ENCODE measurements at regions not wholly inside any gene's neighbourhood (a gene's known extent, or its start where the extent isn't known, plus 50 kb on each side); places are given as distances from the start of the nearest gene placed in this dataset.
"Not testable (repeated sequence)": the region's sequence is repeated elsewhere in the genome, so short reads cannot be mapped to it uniquely, and the experiment has no call there.

GRCh38 chr1:144140243-144140642, 168.5 kb upstream of the FAM72C start:
- H3K4me3 ChIP-seq; H3K27ac ChIP-seq; intact Hi-C loops (cut with DNase I); H3K27me3 ChIP-seq; H3K9me3 ChIP-seq; H3K36me3 ChIP-seq; H3K4me1 ChIP-seq; ATAC-seq; DNase-seq: not testable (repeated sequence)

DNA sequence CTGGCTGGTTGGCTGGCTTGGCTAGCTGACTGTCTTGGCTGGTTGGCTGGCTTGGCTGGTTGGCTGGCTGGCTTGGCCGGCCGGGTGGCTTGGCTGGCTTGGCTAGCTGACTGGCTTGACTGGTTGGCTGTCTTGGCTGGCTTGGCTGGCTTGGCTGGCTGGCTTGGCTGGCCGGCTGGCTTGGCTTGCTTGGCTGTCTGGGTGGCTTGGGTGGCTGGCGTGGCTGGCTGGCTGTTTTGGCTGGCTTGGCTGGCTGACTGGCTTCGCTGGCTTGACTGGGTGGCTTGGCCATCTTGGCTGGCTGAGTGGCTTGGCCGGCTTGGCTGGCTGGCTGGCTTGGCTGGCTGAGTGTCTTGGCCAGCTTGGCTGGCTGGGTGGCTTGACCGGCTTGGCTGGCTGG, 133.2 kb upstream of the FAM72C start:
- H3K4me1 ChIP-seq; H3K27me3 ChIP-seq; H3K4me3 ChIP-seq; intact Hi-C loops (cut with DNase I); ATAC-seq; H3K36me3 ChIP-seq; H3K9me3 ChIP-seq; H3K27ac ChIP-seq; DNase-seq: not testable (repeated sequence)

DNA sequence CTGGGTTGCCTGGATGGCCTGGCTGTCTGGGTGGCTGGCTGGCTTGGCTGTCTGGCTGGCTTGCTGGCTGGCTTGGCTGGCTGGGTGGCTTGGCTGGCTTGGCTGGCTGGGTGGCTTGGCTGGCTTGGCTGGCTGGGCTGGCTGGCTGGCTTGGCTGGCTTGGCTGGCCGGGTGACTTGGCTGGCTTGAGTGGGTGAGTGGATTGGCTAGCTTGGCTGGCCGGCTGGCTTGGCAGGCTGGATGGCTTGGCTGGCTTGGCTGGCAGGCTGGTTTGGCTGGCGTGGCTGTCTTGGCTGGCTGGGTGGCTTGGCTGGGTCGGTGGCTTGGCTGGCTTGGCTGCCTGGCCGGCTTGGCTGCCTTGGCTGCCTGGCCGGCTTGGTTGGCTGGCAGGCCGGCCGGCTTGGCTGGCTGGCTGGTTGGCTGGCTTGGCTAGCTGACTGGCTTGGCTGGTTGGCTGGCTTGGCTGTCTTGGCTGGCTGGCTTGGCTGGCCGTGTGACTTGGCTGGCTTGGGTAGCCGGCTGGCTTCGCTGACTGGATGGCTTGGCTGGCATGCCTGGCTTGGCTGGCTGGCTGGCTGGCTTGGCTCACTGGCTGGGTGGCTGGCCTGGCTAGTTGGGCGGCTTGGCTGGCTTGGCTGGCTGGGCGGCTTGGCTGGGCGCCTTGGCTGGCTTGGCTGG, 132.4 kb upstream of the FAM72C start:
- H3K4me1 ChIP-seq; H3K4me3 ChIP-seq; H3K27me3 ChIP-seq; intact Hi-C loops (cut with DNase I); H3K27ac ChIP-seq; H3K36me3 ChIP-seq; H3K9me3 ChIP-seq: not testable (repeated sequence)
- ATAC-seq = peak; percentile 42
- peak; percentile 88 for DNase-seq

DNA sequence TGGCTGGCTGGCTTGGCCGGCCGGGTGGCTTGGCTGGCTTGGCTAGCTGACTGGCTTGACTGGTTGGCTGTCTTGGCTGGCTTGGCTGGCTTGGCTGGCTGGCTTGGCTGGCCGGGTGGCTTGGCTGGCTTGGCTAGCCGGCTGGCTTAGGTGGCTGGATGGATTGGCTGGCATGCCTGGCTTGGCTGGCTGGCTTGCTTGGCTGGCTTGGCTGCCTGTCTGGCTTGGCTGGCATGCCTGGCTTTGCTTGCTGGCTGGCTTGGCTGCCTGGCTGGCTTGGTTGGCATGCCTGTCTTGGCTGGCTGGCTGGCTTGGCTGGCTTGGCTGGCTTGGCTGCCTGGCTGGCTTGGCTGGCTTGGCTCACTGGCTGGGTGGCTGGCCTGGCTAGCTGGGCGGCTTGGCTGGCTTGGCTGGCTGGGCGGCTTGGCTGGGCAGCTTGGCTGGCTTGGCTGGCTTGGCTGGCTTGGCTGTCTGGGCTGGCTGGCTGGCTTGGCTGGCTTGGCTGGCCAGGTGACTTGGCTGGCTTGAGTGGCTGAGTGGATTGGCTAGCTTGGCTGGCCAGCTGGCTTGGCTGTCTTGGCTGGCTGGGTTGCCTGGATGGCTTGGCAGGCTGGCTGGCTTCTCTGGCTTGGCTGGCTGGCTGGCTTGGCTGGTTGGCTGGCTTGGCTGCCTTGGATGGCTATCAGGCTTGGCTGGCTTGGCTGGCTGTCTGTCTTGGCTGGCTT, 131.5 kb upstream of the FAM72C start:
- DNase-seq (peak; percentile 86), ATAC-seq (peak; percentile 48)
- H3K27me3 ChIP-seq; H3K9me3 ChIP-seq; H3K4me1 ChIP-seq; H3K4me3 ChIP-seq; H3K27ac ChIP-seq; intact Hi-C loops (cut with DNase I); H3K36me3 ChIP-seq: not testable (repeated sequence)

GRCh38 chr1:144102046-144102745, 130.4 kb upstream of the FAM72C start:
- ATAC-seq; H3K27me3 ChIP-seq; H3K4me1 ChIP-seq; H3K36me3 ChIP-seq; intact Hi-C loops (cut with DNase I); H3K4me3 ChIP-seq; H3K9me3 ChIP-seq; H3K27ac ChIP-seq: not testable (repeated sequence)
- DNase-seq = peak; percentile 75

GRCh38 chr1:144101397-144102045, 129.7 kb upstream of the FAM72C start:
- no peaks in the 10 kb centered on the region for H3K4me1 ChIP-seq
- intact Hi-C loops (cut with DNase I) = no loop called here
- H3K9me3 ChIP-seq = no peaks in the 10 kb centered on the region
- no peaks in the 10 kb centered on the region for H3K36me3 ChIP-seq
- DNase-seq (peak; percentile 73), ATAC-seq (peak; percentile 27)
- TF ChIP-seq, protein P1, sequence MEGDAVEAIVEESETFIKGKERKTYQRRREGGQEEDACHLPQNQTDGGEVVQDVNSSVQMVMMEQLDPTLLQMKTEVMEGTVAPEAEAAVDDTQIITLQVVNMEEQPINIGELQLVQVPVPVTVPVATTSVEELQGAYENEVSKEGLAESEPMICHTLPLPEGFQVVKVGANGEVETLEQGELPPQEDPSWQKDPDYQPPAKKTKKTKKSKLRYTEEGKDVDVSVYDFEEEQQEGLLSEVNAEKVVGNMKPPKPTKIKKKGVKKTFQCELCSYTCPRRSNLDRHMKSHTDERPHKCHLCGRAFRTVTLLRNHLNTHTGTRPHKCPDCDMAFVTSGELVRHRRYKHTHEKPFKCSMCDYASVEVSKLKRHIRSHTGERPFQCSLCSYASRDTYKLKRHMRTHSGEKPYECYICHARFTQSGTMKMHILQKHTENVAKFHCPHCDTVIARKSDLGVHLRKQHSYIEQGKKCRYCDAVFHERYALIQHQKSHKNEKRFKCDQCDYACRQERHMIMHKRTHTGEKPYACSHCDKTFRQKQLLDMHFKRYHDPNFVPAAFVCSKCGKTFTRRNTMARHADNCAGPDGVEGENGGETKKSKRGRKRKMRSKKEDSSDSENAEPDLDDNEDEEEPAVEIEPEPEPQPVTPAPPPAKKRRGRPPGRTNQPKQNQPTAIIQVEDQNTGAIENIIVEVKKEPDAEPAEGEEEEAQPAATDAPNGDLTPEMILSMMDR (IDR thresholded peaks at IDR 0.05) = no peak
- no peaks in the 10 kb centered on the region for H3K27me3 ChIP-seq
- H3K27ac ChIP-seq = no peak overlapping the region
- H3K4me3 ChIP-seq = no peak overlapping the region

- H3K27me3 ChIP-seq; ATAC-seq; intact Hi-C loops (cut with DNase I); H3K9me3 ChIP-seq; H3K27ac ChIP-seq; H3K36me3 ChIP-seq; H3K4me1 ChIP-seq: not testable (repeated sequence)
- peak; percentile 73 for DNase-seq
- H3K4me3 ChIP-seq = peak overlapping the region; percentile 50
Measured at GRCh38 chr1:144077167-144077841, 105.5 kb upstream of the FAM72C start.

DNA sequence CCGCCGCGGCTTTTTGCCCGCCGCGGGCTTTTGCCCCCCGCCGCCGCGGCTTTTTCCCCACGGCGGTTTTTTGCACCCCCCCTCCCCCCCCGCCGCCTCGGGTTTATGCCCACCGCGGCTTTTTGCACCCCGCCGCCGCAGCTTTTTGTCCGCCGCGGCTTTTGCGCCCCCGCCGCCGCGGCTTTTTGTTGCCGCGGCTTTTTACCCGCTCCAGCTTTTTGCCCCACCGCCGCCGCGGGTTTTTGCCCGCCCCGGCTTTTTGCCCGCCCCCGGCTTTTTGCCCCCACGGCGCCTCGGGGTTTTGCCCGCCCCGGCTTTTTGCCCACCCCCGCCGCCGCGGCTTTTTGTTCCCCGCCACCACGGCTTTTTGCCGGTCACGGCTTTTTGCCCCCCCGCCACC, 104.9 kb upstream of the FAM72C start:
- DNase-seq = peak; percentile 48
- ATAC-seq; H3K27me3 ChIP-seq; H3K4me1 ChIP-seq; H3K9me3 ChIP-seq; H3K36me3 ChIP-seq; intact Hi-C loops (cut with DNase I); H3K27ac ChIP-seq: not testable (repeated sequence)
- H3K4me3 ChIP-seq = peak overlapping the region; percentile 50

GRCh38 chr1:144070394-144071053, 98.7 kb upstream of the FAM72C start:
- DNase-seq; H3K36me3 ChIP-seq; H3K4me3 ChIP-seq; H3K4me1 ChIP-seq; H3K9me3 ChIP-seq; H3K27ac ChIP-seq; ATAC-seq; H3K27me3 ChIP-seq; intact Hi-C loops (cut with DNase I): not testable (repeated sequence)

GRCh38 chr1:144067042-144067441, 95.3 kb upstream of the FAM72C start:
- peak; percentile 60 for ATAC-seq

DNA sequence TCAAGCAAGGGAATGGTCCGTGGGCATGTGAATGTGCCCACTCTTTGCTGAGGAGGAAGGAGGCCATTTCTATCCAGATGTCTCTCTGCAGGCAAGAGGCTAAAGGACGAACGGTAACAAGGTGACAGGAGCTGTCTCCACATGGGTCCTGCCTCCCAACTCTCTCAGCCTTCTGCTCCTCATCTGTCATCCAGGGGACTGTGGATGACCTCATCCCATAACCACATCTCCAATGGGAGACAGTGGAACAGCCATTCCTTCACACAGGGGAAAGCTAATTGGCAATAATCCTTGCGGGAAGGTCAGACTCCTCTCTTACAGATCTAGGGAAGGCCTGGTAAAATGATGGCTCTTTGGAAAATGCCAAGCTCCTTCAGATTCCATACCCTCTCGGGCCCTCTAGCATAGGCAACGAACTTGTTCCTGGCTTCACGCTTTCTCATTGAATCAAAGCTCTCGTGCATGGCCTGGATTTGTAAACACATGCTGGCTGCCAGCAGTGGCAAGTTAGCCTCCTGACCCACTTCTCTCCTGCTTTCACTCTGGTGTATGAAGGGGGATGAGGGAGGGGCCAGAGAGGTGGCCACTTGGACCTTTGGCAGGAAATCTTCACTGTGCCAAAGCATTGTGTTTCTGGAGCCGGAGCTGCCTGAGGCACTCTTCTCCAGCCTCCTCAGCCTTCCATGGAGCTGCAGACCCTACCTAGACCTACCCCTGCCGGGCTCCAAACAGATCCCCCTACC, 94.5 kb upstream of the FAM72C start:
- H3K36me3 ChIP-seq; H3K4me1 ChIP-seq; DNase-seq; H3K9me3 ChIP-seq; H3K4me3 ChIP-seq; intact Hi-C loops (cut with DNase I); H3K27ac ChIP-seq; H3K27me3 ChIP-seq: not testable (repeated sequence)
- peak; percentile 51 for ATAC-seq

More at GRCh38 chr1:144067042-144067441, 95.3 kb upstream of the FAM72C start:
- H3K4me1 ChIP-seq; H3K27ac ChIP-seq; H3K9me3 ChIP-seq; H3K36me3 ChIP-seq; H3K4me3 ChIP-seq; DNase-seq; intact Hi-C loops (cut with DNase I); H3K27me3 ChIP-seq: not testable (repeated sequence)

Data from upper lobe of right lung (tissue), 1 donor.